Neural cell (in vitro differentiated cells): ENCODE measurements at regions not wholly inside any gene's neighbourhood (a gene's known extent, or its start where the extent isn't known, plus 50 kb on each side); places are given as distances from the start of the nearest gene placed in this dataset.

Experiments used
- CTCF ChIP-seq: fragments of 450-650 bp; IDR thresholded peaks from 2 replicates; pipeline ENCODE4 v1.5.1; 2014; ENCODE audit warnings: antibody characterized with exemption, mild to moderate bottlenecking, moderate library complexity; ENCODE audit not compliant: poor library complexity, severe bottlenecking
- EZH2 ChIP-seq: fragments of 200-600, 300-800 bp; shearing (Covaris generic), sonication (generic); IDR thresholded peaks from 2 replicates; pipeline ENCODE4 v1.6.1; 2014; ENCODE audit warnings: antibody characterized with exemption, low read length, borderline replicate concordance, mild to moderate bottlenecking; ENCODE audit not compliant: insufficient read depth, poor library complexity, severe bottlenecking
- POLR2AphosphoS5 ChIP-seq: IDR thresholded peaks from 2 replicates; pipeline ENCODE4 v1.6.1; 2012
- RAD21 ChIP-seq: fragments of 450-650 bp; conservative IDR thresholded peaks from 2 replicates; pipeline ENCODE4 v1.6.1; 2014; ENCODE audit warnings: antibody characterized with exemption, mild to moderate bottlenecking, moderate library complexity
- REST ChIP-seq: IDR thresholded peaks from 2 replicates; pipeline ENCODE4 v1.6.1; 2012; ENCODE audit warnings: borderline replicate concordance

- TF ChIP-seq CTCF (no peak), RAD21 (no peak), REST (no peak), EZH2 (no peak), POLR2AphosphoS5 (no peak)
These were observed 136.5 kb upstream of the CCL2 start for GRCh38 chr17:34118564-34118963.
